ENCODE measurements at regions not wholly inside any gene's neighbourhood (a gene's known extent, or its start where the extent isn't known, plus 50 kb on each side); places are given as distances from the start of the nearest gene placed in this dataset.

DNA sequence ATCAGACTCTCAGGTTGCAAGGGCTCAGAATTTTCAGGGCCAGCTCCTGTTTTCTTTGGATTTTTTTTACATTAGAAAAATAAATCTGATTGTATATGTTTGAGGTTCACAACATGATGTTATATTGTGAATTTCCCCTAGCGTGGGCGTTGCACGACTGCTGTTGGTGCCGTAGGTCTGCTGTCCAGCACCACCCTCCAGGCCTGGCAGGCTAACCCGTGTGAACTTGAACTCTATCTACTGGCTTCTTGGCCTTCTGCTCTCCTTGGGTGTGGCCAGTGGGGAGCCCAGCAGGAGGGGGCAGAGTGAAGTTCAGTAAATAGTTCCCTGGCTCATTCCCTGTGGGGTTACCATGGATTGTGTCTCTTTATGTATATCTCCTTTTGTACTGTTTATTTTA lies 80.5 kb upstream of the RORA start:
- no peak for ATAC-seq (ENCODE audit: low read depth)
- Mint-ChIP-seq H3K4me1 (no peaks in the 10 kb centered on the region), H3K27me3 (no peaks in the 10 kb centered on the region), H3K4me3 (no peak overlapping the region), H3K36me3 (ENCODE audit: low read depth) (no peaks in the 10 kb centered on the region), H3K9me3 (no peaks in the 10 kb centered on the region), H3K27ac (no peak overlapping the region)
- DNase-seq: no peak
- intact Hi-C loops (cut with micrococcal nuclease): no loop called here
- ChIA-PET CTCF (no interaction called here), POLR2A (no interaction called here)
- TF ChIP-seq, protein P1, sequence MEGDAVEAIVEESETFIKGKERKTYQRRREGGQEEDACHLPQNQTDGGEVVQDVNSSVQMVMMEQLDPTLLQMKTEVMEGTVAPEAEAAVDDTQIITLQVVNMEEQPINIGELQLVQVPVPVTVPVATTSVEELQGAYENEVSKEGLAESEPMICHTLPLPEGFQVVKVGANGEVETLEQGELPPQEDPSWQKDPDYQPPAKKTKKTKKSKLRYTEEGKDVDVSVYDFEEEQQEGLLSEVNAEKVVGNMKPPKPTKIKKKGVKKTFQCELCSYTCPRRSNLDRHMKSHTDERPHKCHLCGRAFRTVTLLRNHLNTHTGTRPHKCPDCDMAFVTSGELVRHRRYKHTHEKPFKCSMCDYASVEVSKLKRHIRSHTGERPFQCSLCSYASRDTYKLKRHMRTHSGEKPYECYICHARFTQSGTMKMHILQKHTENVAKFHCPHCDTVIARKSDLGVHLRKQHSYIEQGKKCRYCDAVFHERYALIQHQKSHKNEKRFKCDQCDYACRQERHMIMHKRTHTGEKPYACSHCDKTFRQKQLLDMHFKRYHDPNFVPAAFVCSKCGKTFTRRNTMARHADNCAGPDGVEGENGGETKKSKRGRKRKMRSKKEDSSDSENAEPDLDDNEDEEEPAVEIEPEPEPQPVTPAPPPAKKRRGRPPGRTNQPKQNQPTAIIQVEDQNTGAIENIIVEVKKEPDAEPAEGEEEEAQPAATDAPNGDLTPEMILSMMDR (IDR thresholded peaks at IDR 0.05): no peak

DNA sequence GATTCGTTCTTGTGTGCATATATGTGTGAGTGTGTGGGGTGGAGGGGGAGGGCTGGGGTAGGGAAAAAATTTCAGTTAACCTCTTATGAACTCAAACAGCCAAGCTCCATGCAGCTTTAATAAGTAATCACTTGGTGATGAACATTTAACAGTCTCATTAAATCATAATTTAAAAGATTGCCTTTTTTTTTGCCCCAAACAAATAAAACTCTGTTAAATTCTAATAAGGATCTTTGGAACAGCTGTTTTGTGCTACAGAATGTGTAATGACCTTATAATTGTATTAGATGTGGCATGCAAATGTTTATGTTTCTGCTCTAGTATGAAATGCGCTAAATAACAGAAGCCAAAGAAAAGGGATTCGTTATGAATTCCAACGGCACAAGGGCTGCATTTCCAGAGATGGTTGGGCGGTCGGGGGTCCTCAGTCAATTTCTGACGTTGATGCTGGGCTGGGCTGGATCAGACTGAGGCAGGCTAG lies 80.0 kb upstream of the RORA start:
- no peaks in the 10 kb centered on the region for H3K4me1 Mint-ChIP-seq
- no peak for DNase-seq
- H3K27me3 Mint-ChIP-seq: no peaks in the 10 kb centered on the region
- no peak for ATAC-seq (ENCODE audit: low read depth)
- no peaks in the 10 kb centered on the region for H3K36me3 Mint-ChIP-seq (ENCODE audit: low read depth)
- ChIA-PET POLR2A (no interaction called here), CTCF (no interaction called here)
- H3K9me3 Mint-ChIP-seq: no peaks in the 10 kb centered on the region
- no peak overlapping the region for H3K27ac Mint-ChIP-seq
- intact Hi-C loops (cut with micrococcal nuclease): no loop called here
- H3K4me3 Mint-ChIP-seq: no peak overlapping the region
- TF ChIP-seq, protein P1 (IDR thresholded peaks at IDR 0.05): no peak

DNA sequence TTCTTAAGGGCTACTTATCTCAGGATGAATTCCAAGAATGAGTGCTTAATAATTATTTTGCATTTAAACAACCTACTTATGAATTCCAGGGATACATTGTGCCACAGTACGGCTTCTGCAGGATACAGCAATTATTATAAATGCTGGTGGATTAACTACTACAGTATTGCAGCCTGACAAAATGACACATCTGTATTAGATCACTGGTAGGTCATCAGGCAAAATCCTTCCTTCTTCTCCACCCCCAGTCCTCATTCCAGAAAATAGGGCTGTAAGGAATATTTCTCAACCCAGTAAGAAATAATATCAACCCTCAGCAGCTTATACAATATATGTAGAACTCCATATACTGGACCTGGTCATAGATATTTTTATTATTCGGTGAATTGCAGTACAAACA lies 79.3 kb upstream of the RORA start:
- H3K4me3 Mint-ChIP-seq: no peak overlapping the region
- no peaks in the 10 kb centered on the region for H3K27me3 Mint-ChIP-seq
- ATAC-seq (ENCODE audit: low read depth) (no peak), DNase-seq (no peak)
- H3K27ac Mint-ChIP-seq: no peak overlapping the region
- intact Hi-C loops (cut with micrococcal nuclease): no loop called here
- CTCF ChIA-PET: no interaction called here
- no peaks in the 10 kb centered on the region for H3K36me3 Mint-ChIP-seq (ENCODE audit: low read depth)
- H3K4me1 Mint-ChIP-seq: no peaks in the 10 kb centered on the region
- POLR2A ChIA-PET: no interaction called here
- TF ChIP-seq, protein P1 (IDR thresholded peaks at IDR 0.05): no peak
- no peaks in the 10 kb centered on the region for H3K9me3 Mint-ChIP-seq

DNA sequence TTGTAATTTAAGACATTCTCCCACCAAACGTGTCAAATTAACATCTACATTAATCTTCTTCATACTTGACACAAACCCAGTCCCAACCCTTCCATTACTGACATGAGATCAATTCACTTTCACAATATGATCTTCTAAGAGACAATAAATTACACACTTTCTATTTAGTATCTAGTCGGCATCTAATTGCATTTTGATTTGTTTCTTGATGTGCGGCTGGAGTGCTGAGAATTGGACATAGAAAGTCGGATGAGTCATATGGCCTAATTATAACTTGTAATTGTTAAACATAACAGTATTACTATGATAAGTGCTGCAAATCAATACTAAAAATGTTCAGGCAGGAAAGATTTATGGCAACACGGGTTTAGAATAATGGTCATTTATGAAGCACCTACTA lies 78.4 kb upstream of the RORA start:
- intact Hi-C loops (cut with micrococcal nuclease): no loop called here
- Mint-ChIP-seq H3K27ac (no peak overlapping the region), H3K27me3 (no peaks in the 10 kb centered on the region), H3K9me3 (no peaks in the 10 kb centered on the region), H3K4me3 (no peak overlapping the region), H3K4me1 (no peaks in the 10 kb centered on the region), H3K36me3 (ENCODE audit: low read depth) (no peaks in the 10 kb centered on the region)
- POLR2A ChIA-PET: no interaction called here
- DNase-seq (no peak), ATAC-seq (ENCODE audit: low read depth) (no peak)
- CTCF ChIA-PET: no interaction called here
- TF ChIP-seq, protein P1 (IDR thresholded peaks at IDR 0.05): no peak

DNA sequence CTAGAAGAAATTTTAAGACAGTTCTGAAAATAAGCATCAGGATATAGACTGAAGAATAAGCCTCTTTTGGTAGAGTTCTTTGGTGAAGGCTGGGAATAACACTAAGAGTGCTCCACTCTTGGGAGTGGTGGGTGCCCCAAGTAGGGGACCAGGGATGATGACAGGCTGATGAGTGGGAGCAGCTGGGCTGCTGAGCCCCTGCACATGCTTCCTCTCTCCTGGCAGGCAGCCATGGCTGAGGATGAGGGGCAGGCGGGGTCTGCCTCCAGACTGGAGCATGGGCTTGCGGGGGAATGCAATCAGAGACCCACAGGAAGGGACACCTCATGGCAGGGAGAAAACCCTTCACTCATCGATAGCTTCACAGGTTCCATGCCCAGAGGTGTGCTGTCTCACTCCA lies 72.6 kb upstream of the RORA start:
- Mint-ChIP-seq H3K9me3 (no peaks in the 10 kb centered on the region), H3K4me3 (no peak overlapping the region), H3K4me1 (no peaks in the 10 kb centered on the region), H3K36me3 (ENCODE audit: low read depth) (no peaks in the 10 kb centered on the region), H3K27ac (no peak overlapping the region), H3K27me3 (no peaks in the 10 kb centered on the region)
- ATAC-seq (ENCODE audit: low read depth) (no peak), DNase-seq (no peak)
- TF ChIP-seq, protein P1 (IDR thresholded peaks at IDR 0.05): no peak
- intact Hi-C loops (cut with micrococcal nuclease): no loop called here
- ChIA-PET POLR2A (no interaction called here), CTCF (no interaction called here)

Measured in activated B cell treated with CpG ODN at 0.5 μM for 24 hours (primary cell).